Common myeloid progenitor, CD34-positive (primary cell): ENCODE measurements at regions not wholly inside any gene's neighbourhood (a gene's known extent, or its start where the extent isn't known, plus 50 kb on each side); places are given as distances from the start of the nearest gene placed in this dataset.

ENCODE experiments used
- CTCF ChIA-PET: fragments of 350-600 bp; sonication (Branson Sonifier 250); formaldehyde crosslinking; loops from one replicate; lab custom pipeline; 2021; ENCODE audit warnings: antibody characterized with exemption; lab: Charles Lee
- POLR2A ChIA-PET: fragments of 350-600 bp; sonication (Branson Sonifier 250); formaldehyde crosslinking; loops from one replicate; lab custom pipeline; 2021; ENCODE audit warnings: antibody characterized with exemption; lab: Charles Lee
- DNase-seq, 3 donors: peaks; one replicate each; pipeline versions ENCODE4 v3.0.0 to v3.0.0-alpha.2; 2013
- H3K27ac ChIP-seq, 2 experiments: 1 replicate in 1 of 2; 2 replicates in 1 of 2; pipeline ENCODE4 v1.7.0; 2013; ENCODE audit warnings: inconsistent platforms in 2 of 2, low read length in 2 of 2, mild to moderate bottlenecking in 2 of 2, low read depth in 1 of 2, moderate library complexity in 1 of 2; ENCODE audit not compliant: severe bottlenecking in 2 of 2, insufficient read depth in 1 of 2, poor library complexity in 1 of 2
- H3K27me3 ChIP-seq, 5 experiments: replicated peaks in 2 of 5; 1 replicate in 3 of 5; 2 replicates in 2 of 5; pipeline versions ENCODE4 v1.6.1 to v1.7.0; 2013; ENCODE audit warnings: low read length in 4 of 5, mild to moderate bottlenecking in 2 of 5, moderate library complexity in 2 of 5, inconsistent platforms in 1 of 5; ENCODE audit not compliant: insufficient read depth in 5 of 5, control insufficient read depth in 4 of 5
- H3K36me3 ChIP-seq, 4 experiments: 1 replicate in 2 of 4; 2 replicates in 2 of 4; pipeline versions ENCODE4 v1.6.1 to v1.7.0; 2013; ENCODE audit warnings: low read length in 3 of 4, control low read depth in 1 of 4, mild to moderate bottlenecking in 1 of 4; ENCODE audit not compliant: control insufficient read depth in 4 of 4, insufficient read depth in 4 of 4
- H3K4me1 ChIP-seq, 4 experiments: 1 replicate in 3 of 4; 2 replicates in 1 of 4; pipeline versions ENCODE4 v1.6.1 to v1.7.1; 2013; ENCODE audit warnings: low read length in 3 of 4, mild to moderate bottlenecking in 3 of 4, control low read depth in 1 of 4, inconsistent platforms in 1 of 4, moderate library complexity in 1 of 4; ENCODE audit not compliant: control insufficient read depth in 4 of 4, insufficient read depth in 4 of 4; ENCODE audit errors: control extremely low read depth in 1 of 4
- H3K4me3 ChIP-seq, 7 experiments: 1 replicate in 4 of 7; 2 replicates in 3 of 7; pipeline versions ENCODE4 v1.5.1 to v1.7.0; 2013; ENCODE audit warnings: mild to moderate bottlenecking in 7 of 7, low read length in 6 of 7, moderate library complexity in 6 of 7, inconsistent platforms in 2 of 7, low read depth in 2 of 7, control low read depth in 1 of 7; ENCODE audit not compliant: insufficient read depth in 4 of 7, control insufficient read depth in 1 of 7; ENCODE audit errors: extremely low read depth in 1 of 7
- H3K9me3 ChIP-seq, 5 experiments: 1 replicate in 4 of 5; 2 replicates in 1 of 5; pipeline versions ENCODE4 v1.6.1 to v1.7.1; 2013; ENCODE audit warnings: low read length in 4 of 5, mild to moderate bottlenecking in 2 of 5, inconsistent platforms in 1 of 5, low read depth in 1 of 5, moderate library complexity in 1 of 5; ENCODE audit not compliant: control insufficient read depth in 4 of 5, insufficient read depth in 2 of 5; ENCODE audit errors: control extremely low read depth in 1 of 5
- WGBS: methylation state at CpG from one replicate; pipeline ENCODE4 v1.1.5; 2013; ENCODE audit not compliant: insufficient coverage; 5-methylcytosine and 5-hydroxymethylcytosine counted together

GRCh38 chr4:136032391-136032790 is 1499.9 kb downstream of the PCDH18 start:
- ChIA-PET POLR2A (no interaction called here), CTCF (interaction anchor here (1.0 kb wide), 1 partner anchor 25 kb away, joined by 4 read pairs; no protein-coding TSS in a partner anchor)
- Histone ChIP-seq H3K27me3 (no peaks in the 10 kb centered on the region), H3K9me3 (no peaks in the 10 kb centered on the region), H3K27ac (no peak overlapping the region), H3K36me3 (no peaks in the 10 kb centered on the region), H3K4me1 (no peaks in the 10 kb centered on the region), H3K4me3 (no peak overlapping the region)
- no peak for DNase-seq
- no CpG with 5 or more reads among the region's 1 CpG for WGBS

GRCh38 chr4:136025540-136025939 is 1506.8 kb downstream of the PCDH18 start:
- Histone ChIP-seq H3K4me1 (no peaks in the 10 kb centered on the region), H3K4me3 (no peak overlapping the region), H3K27me3 (no peaks in the 10 kb centered on the region), H3K9me3 (no peaks in the 10 kb centered on the region), H3K36me3 (no peaks in the 10 kb centered on the region), H3K27ac (no peak overlapping the region)
- no peak for DNase-seq
- 54% methylated on average over 2 of the region's 2 CpGs for WGBS
- CTCF ChIA-PET = no interaction called here
- POLR2A ChIA-PET = no interaction called here

- no peak for DNase-seq
- H3K36me3 ChIP-seq = no peaks in the 10 kb centered on the region
- H3K4me3 ChIP-seq = no peak overlapping the region
- no peaks in the 10 kb centered on the region for H3K4me1 ChIP-seq
- POLR2A ChIA-PET = no interaction called here
- no peak overlapping the region for H3K27ac ChIP-seq
- no peaks in the 10 kb centered on the region for H3K9me3 ChIP-seq
- CTCF ChIA-PET = no interaction called here
- H3K27me3 ChIP-seq = no peaks in the 10 kb centered on the region
Measured at GRCh38 chr4:136017556-136017955, 1514.7 kb downstream of the PCDH18 start.

- no peak overlapping the region for H3K4me3 ChIP-seq
- no peaks in the 10 kb centered on the region for H3K27me3 ChIP-seq
- ChIA-PET CTCF (no interaction called here), POLR2A (no interaction called here)
- 82% methylated on average over 1 of the region's 1 CpG for WGBS
- no peak for DNase-seq
- H3K36me3 ChIP-seq = no peaks in the 10 kb centered on the region
- H3K27ac ChIP-seq = no peak overlapping the region
- peaks cover 0 to 3% (median 0%) of the 10 kb centered on the region in 5 experiments for H3K9me3 ChIP-seq
- no peaks in the 10 kb centered on the region for H3K4me1 ChIP-seq
Measured at GRCh38 chr4:136012220-136012619, 1520.1 kb downstream of the PCDH18 start.

GRCh38 chr4:136009258-136009832 is 1522.9 kb downstream of the PCDH18 start:
- Histone ChIP-seq H3K36me3 (no peaks in the 10 kb centered on the region), H3K27me3 (no peaks in the 10 kb centered on the region), H3K9me3 (peaks cover 0 to 3% (median 0%) of the 10 kb centered on the region in 5 experiments), H3K27ac (no peak overlapping the region), H3K4me3 (no peak overlapping the region), H3K4me1 (no peaks in the 10 kb centered on the region)
- POLR2A ChIA-PET = no interaction called here
- 100% methylated on average over 4 of the region's 6 CpGs for WGBS
- CTCF ChIA-PET = no interaction called here
- DNase-seq = no peak

- Histone ChIP-seq H3K27me3 (no peaks in the 10 kb centered on the region), H3K4me3 (no peak overlapping the region), H3K27ac (no peak overlapping the region), H3K9me3 (peaks cover 0 to 3% (median 0%) of the 10 kb centered on the region in 5 experiments), H3K36me3 (no peaks in the 10 kb centered on the region), H3K4me1 (no peaks in the 10 kb centered on the region)
- 80% methylated on average over 2 of the region's 4 CpGs for WGBS
- no peak for DNase-seq
- POLR2A ChIA-PET = no interaction called here
- CTCF ChIA-PET = no interaction called here
Measured at GRCh38 chr4:136007991-136008390, 1524.3 kb downstream of the PCDH18 start.

- no peak overlapping the region for H3K27ac ChIP-seq
- no CpG with 5 or more reads among the region's 1 CpG for WGBS
Measured at GRCh38 chr4:136002316-136002715, 1530.0 kb downstream of the PCDH18 start.

More at GRCh38 chr4:136002316-136002715, 1530.0 kb downstream of the PCDH18 start:
- Histone ChIP-seq H3K9me3 (no peaks in the 10 kb centered on the region), H3K4me1 (no peaks in the 10 kb centered on the region), H3K4me3 (no peak overlapping the region), H3K27me3 (no peaks in the 10 kb centered on the region), H3K36me3 (no peaks in the 10 kb centered on the region)
- ChIA-PET POLR2A (no interaction called here), CTCF (no interaction called here)
- no peak for DNase-seq
